OCI-LY7 (cell line): ENCODE measurements at regions not wholly inside any gene's neighbourhood (a gene's known extent, or its start where the extent isn't known, plus 50 kb on each side); places are given as distances from the start of the nearest gene placed in this dataset.

Experiments
- BruUV-seq: library from RNA; stranded (reverse); fragments of 400-500 nt; replicated peaks from 2 replicates; lab custom pipeline; 2021; lab: Mats Ljungman, UMichigan
- CTCF ChIA-PET: fragments of 300-600 bp; sonication (Branson Sonifier 250); formaldehyde crosslinking; loops from one replicate; lab custom pipeline; 2022; ENCODE audit warnings: antibody characterized with exemption; ENCODE audit not compliant: unreplicated experiment; lab: Charles Lee
- POLR2A ChIA-PET: fragments of 300-600 bp; sonication (Branson Sonifier 250); formaldehyde crosslinking; loops from one replicate; lab custom pipeline; 2022; ENCODE audit warnings: antibody characterized with exemption; lab: Charles Lee
- DNase-seq: peaks from one replicate; pipeline ENCODE4 v3.0.0-alpha.2; 2015; ENCODE audit warnings: low spot score
- H2AFZ ChIP-seq: fragments of 200-600 bp; sonication (generic), shearing (Covaris generic); 2 replicates; pipeline ENCODE4 v1.6.1; 2014; ENCODE audit warnings: mild to moderate bottlenecking, antibody characterized with exemption, low read length, moderate library complexity
- H3K27ac ChIP-seq: fragments of 200-600 bp; sonication (generic); 2 replicates; pipeline ENCODE4 v1.5.1; 2014; ENCODE audit warnings: mixed run types, low read depth, mild to moderate bottlenecking, moderate library complexity, low read length, inconsistent platforms; ENCODE audit not compliant: poor library complexity, severe bottlenecking
- H3K36me3 ChIP-seq: fragments of 200-600 bp; sonication (generic); 2 replicates; pipeline ENCODE4 v1.6.1; 2014; ENCODE audit warnings: mild to moderate bottlenecking, antibody characterized with exemption, low read length, moderate library complexity, mixed read lengths; ENCODE audit not compliant: insufficient read depth
- H3K4me1 ChIP-seq: fragments of 200-600 bp; sonication (generic); 2 replicates; pipeline ENCODE4 v1.5.1; 2014; ENCODE audit warnings: mild to moderate bottlenecking, low read length; ENCODE audit not compliant: insufficient read depth, poor library complexity, severe bottlenecking
- H3K4me2 ChIP-seq: fragments of 200-600 bp; sonication (generic); 2 replicates; pipeline ENCODE4 v1.6.1; 2014; ENCODE audit warnings: mild to moderate bottlenecking, low read length
- H3K4me3 ChIP-seq: fragments of 200-600 bp; sonication (generic); 2 replicates; pipeline ENCODE4 v1.5.1; 2014; ENCODE audit warnings: mild to moderate bottlenecking, low read depth, low read length; ENCODE audit not compliant: poor library complexity, severe bottlenecking
- H3K79me2 ChIP-seq: fragments of 200-600 bp; sonication (generic); 2 replicates; pipeline ENCODE4 v1.6.1; 2016; ENCODE audit warnings: low read depth, mild to moderate bottlenecking, low read length, moderate library complexity, mixed read lengths; ENCODE audit not compliant: insufficient read depth
- H3K9me2 ChIP-seq: fragments of 200-600 bp; sonication (generic); 2 replicates; pipeline ENCODE4 v1.6.1; 2016; ENCODE audit warnings: mild to moderate bottlenecking, low read length, mixed read lengths; ENCODE audit not compliant: insufficient read depth
- H3K9me3 ChIP-seq: fragments of 200-600 bp; sonication (generic); 2 replicates; pipeline ENCODE4 v1.6.1; 2014; ENCODE audit warnings: mild to moderate bottlenecking, mixed run types, low read length, mixed read lengths
- H4K20me1 ChIP-seq: fragments of 200-600 bp; sonication (generic); 2 replicates; pipeline ENCODE4 v1.6.1; 2014; ENCODE audit warnings: mild to moderate bottlenecking, antibody characterized with exemption, low read length, moderate library complexity, mixed read lengths; ENCODE audit not compliant: insufficient read depth
- EZH2phosphoT487 ChIP-seq: fragments of 200-600 bp; sonication (generic); IDR thresholded peaks from 2 replicates; pipeline ENCODE4 v1.6.1; 2018; ENCODE audit warnings: low read depth, borderline replicate concordance, mild to moderate bottlenecking, mixed run types, antibody characterized with exemption, low read length, moderate library complexity, mixed read lengths
- intact Hi-C: fragments of 100-400 bp; cut with micrococcal nuclease; formaldehyde crosslinking; loops from one replicate; pipeline ENCODE4 v1.10.0; 2022; ENCODE audit not compliant: unreplicated experiment
- TF ChIP-seq, protein P1 (sequence below): fragments of 200-600 bp; sonication (generic); conservative IDR thresholded peaks from 2 replicates; pipeline ENCODE4 v1.5.1; 2014; ENCODE audit warnings: mild to moderate bottlenecking, antibody characterized with exemption, low read length, moderate library complexity, mixed read lengths

DNA sequence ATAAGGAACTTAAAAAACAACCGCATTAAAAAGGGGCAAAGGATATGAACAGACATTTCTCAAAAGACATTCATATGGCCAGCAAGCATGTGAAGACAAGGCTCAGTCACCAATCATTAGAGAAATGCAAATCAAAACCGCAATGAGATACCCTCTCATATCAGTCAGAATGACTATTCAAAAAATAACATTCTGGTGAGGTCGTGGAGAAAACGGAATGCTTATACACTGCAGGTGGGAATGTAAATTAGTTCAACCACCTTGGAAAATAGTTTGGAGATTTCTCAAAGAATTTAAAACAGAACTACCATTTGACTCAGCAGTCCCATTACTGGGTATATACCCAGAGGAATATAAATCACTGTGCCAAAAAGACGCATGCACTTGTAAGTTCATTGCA is 496.6 kb upstream of the SGO1 start:
- Histone ChIP-seq H3K4me3 (no peak overlapping the region), H3K27ac (no peak overlapping the region), H4K20me1 (no peaks in the 10 kb centered on the region), H3K79me2 (no peaks in the 10 kb centered on the region), H3K9me2 (no peaks in the 10 kb centered on the region), H3K4me2 (no peak overlapping the region), H3K4me1 (no peaks in the 10 kb centered on the region), H3K9me3 (no peaks in the 10 kb centered on the region), H3K36me3 (no peaks in the 10 kb centered on the region), H2AFZ (no peak overlapping the region)
- BruUV-seq, result no TSS peak
- TF ChIP-seq, protein P1, sequence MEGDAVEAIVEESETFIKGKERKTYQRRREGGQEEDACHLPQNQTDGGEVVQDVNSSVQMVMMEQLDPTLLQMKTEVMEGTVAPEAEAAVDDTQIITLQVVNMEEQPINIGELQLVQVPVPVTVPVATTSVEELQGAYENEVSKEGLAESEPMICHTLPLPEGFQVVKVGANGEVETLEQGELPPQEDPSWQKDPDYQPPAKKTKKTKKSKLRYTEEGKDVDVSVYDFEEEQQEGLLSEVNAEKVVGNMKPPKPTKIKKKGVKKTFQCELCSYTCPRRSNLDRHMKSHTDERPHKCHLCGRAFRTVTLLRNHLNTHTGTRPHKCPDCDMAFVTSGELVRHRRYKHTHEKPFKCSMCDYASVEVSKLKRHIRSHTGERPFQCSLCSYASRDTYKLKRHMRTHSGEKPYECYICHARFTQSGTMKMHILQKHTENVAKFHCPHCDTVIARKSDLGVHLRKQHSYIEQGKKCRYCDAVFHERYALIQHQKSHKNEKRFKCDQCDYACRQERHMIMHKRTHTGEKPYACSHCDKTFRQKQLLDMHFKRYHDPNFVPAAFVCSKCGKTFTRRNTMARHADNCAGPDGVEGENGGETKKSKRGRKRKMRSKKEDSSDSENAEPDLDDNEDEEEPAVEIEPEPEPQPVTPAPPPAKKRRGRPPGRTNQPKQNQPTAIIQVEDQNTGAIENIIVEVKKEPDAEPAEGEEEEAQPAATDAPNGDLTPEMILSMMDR, result no peak
- TF ChIP-seq EZH2phosphoT487, result no peak
- intact Hi-C loops, result no loop called here
- no peak for DNase-seq
- POLR2A ChIA-PET, result no interaction called here
- CTCF ChIA-PET, result no interaction called here

DNA sequence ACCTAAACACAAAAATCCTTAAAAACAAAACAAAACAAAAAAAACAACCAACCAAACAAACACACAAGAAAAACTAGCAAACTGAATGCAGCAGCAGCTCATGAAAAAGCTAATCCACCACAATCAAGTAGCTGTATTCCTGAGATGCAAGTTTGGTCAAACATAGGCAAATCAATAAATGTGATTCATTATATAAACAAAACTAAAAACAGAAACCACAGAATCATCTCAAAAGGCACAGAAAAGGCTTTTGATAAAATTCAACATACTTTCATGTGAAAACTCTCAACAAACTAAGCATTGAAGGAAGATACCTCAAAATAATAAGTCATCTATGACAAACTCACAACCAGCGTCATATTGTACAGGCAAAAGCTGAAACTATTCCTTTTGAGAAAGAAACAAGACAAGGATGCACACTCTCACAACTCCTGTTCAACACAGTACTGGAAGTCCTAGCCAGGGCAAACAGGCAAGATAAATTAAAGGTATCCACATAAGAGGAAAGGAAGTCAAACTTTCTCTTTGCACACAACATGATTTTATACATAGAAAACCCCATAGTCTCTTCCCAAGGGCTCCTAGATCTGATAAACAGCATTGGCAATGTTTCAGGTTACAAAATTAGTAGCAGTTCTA is 495.1 kb upstream of the SGO1 start:
- Histone ChIP-seq H2AFZ (no peak overlapping the region), H3K9me2 (no peaks in the 10 kb centered on the region), H3K9me3 (no peaks in the 10 kb centered on the region), H3K36me3 (no peaks in the 10 kb centered on the region), H3K4me2 (no peak overlapping the region), H4K20me1 (no peaks in the 10 kb centered on the region), H3K4me1 (no peaks in the 10 kb centered on the region), H3K4me3 (no peak overlapping the region), H3K79me2 (no peaks in the 10 kb centered on the region), H3K27ac (no peak overlapping the region)
- ChIA-PET POLR2A (no interaction called here), CTCF (no interaction called here)
- DNase-seq, result no peak
- TF ChIP-seq EZH2phosphoT487, result no peak
- TF ChIP-seq, protein P1, result no peak
- no TSS peak for BruUV-seq
- intact Hi-C loops, result no loop called here

DNA sequence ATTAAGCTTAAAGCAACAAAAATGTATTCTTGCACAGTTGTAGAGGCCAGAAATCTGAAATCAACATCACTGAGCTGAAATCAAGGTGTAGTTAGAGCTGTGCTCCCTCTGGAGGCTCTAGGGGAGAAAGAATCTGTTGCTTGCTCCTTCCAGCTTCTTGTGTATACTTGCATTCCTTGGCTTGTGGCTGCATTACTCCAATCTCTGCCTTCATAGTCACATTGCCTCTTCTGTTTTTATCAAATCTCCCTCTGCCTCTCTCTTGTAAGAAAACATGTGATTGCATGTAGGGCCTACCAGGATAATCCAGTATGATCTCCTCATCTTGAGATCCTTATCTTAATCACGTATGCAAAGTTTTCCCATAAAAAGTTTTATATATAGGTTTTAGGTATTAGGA is 487.9 kb upstream of the SGO1 start:
- Histone ChIP-seq H3K9me3 (no peaks in the 10 kb centered on the region), H3K79me2 (no peaks in the 10 kb centered on the region), H3K9me2 (no peaks in the 10 kb centered on the region), H3K27ac (no peak overlapping the region), H3K4me3 (no peak overlapping the region), H2AFZ (no peak overlapping the region), H4K20me1 (no peaks in the 10 kb centered on the region), H3K36me3 (no peaks in the 10 kb centered on the region), H3K4me1 (no peaks in the 10 kb centered on the region), H3K4me2 (no peak overlapping the region)
- ChIA-PET POLR2A (interaction anchor here (1.0 kb wide), 1 partner anchor 19 kb away, joined by 3 read pairs; no protein-coding TSS in a partner anchor), CTCF (no interaction called here)
- TF ChIP-seq, protein P1, result no peak
- TF ChIP-seq EZH2phosphoT487, result no peak
- BruUV-seq, result no TSS peak
- intact Hi-C loops, result no loop called here
- DNase-seq, result no peak
